Stimulated activated naive CD8-positive, alpha-beta T cell treated with anti-CD3 and anti-CD28 coated beads, Interleukin-15, amount 100 ng/mL, for 72 hours (primary cell): ENCODE measurements at regions not wholly inside any gene's neighbourhood (a gene's known extent, or its start where the extent isn't known, plus 50 kb on each side); places are given as distances from the start of the nearest gene placed in this dataset.
"Not testable (repeated sequence)": the region's sequence is repeated elsewhere in the genome, so short reads cannot be mapped to it uniquely, and the experiment has no call there.

Source experiments
- ATAC-seq: fragments of 150-1000 bp; cut with Tn5 transposase; 2 replicates; pipeline ENCODE4 v1.10.0; 2021; ENCODE audit warnings: mild to moderate bottlenecking, moderate library complexity
- DNase-seq, 2 donors: peaks; one replicate each; pipeline ENCODE4 v3.0.0; 2021 to 2022
- H3K27ac Mint-ChIP-seq, 2 donors: one replicate each; pipeline ENCODE4 v1.8.0; 2022; ENCODE audit warnings: mild to moderate bottlenecking in 2 of 2, mixed read lengths in 2 of 2, moderate library complexity in 2 of 2
- H3K27me3 Mint-ChIP-seq: one replicate; pipeline ENCODE4 v1.8.0; 2022; ENCODE audit warnings: mixed read lengths
- H3K4me1 Mint-ChIP-seq: one replicate; pipeline ENCODE4 v1.8.0; 2022; ENCODE audit warnings: mild to moderate bottlenecking, mixed read lengths
- H3K4me3 Mint-ChIP-seq, 2 donors: one replicate each; pipeline ENCODE4 v1.8.0; 2022; ENCODE audit warnings: mild to moderate bottlenecking in 2 of 2, mixed read lengths in 2 of 2, moderate library complexity in 1 of 2
- H3K9me3 Mint-ChIP-seq, 2 donors: one replicate each; pipeline ENCODE4 v1.8.0; 2022; ENCODE audit warnings: mixed read lengths in 2 of 2

GRCh38 chr2:166675553-166675952 lies 181.5 kb upstream of the SCN7A start:
- DNase-seq (no peak), ATAC-seq (no peak)
- Mint-ChIP-seq H3K27ac (no peak overlapping the region), H3K27me3 (no peaks in the 10 kb centered on the region), H3K9me3 (peaks cover 0 to 4% of the 10 kb centered on the region in 2 donors), H3K4me1 (no peaks in the 10 kb centered on the region), H3K4me3 (no peak overlapping the region)

GRCh38 chr2:166673986-166674385 lies 179.9 kb upstream of the SCN7A start:
- H3K27ac Mint-ChIP-seq: no peak overlapping the region
- H3K4me3 Mint-ChIP-seq: no peak overlapping the region
- DNase-seq (no peak), ATAC-seq (no peak)
- H3K27me3 Mint-ChIP-seq: no peaks in the 10 kb centered on the region
- H3K9me3 Mint-ChIP-seq: no peaks in the 10 kb centered on the region
- no peaks in the 10 kb centered on the region for H3K4me1 Mint-ChIP-seq

- Mint-ChIP-seq H3K27me3 (no peaks in the 10 kb centered on the region), H3K4me3 (no peak overlapping the region), H3K27ac (no peak overlapping the region), H3K4me1 (no peaks in the 10 kb centered on the region), H3K9me3 (no peaks in the 10 kb centered on the region)
- no peak for ATAC-seq
- DNase-seq: no peak
Measured at GRCh38 chr2:166671801-166672200, 177.8 kb upstream of the SCN7A start.

GRCh38 chr2:166671235-166671634 lies 177.2 kb upstream of the SCN7A start:
- Mint-ChIP-seq H3K4me1 (no peaks in the 10 kb centered on the region), H3K27ac (no peak overlapping the region), H3K4me3 (no peak overlapping the region), H3K9me3 (no peaks in the 10 kb centered on the region), H3K27me3 (no peaks in the 10 kb centered on the region)
- no peak for ATAC-seq
- DNase-seq: no peak

- H3K27ac Mint-ChIP-seq: no peak overlapping the region
- DNase-seq (no peak), ATAC-seq (no peak)
- H3K27me3 Mint-ChIP-seq: no peaks in the 10 kb centered on the region
- no peak overlapping the region for H3K4me3 Mint-ChIP-seq
- H3K4me1 Mint-ChIP-seq: no peaks in the 10 kb centered on the region
- no peaks in the 10 kb centered on the region for H3K9me3 Mint-ChIP-seq
Measured at GRCh38 chr2:166665991-166666940, 172.2 kb upstream of the SCN7A start.

- DNase-seq: no peak
- Mint-ChIP-seq H3K4me1 (no peaks in the 10 kb centered on the region), H3K4me3 (no peak overlapping the region), H3K27me3 (no peaks in the 10 kb centered on the region), H3K27ac (no peak overlapping the region), H3K9me3 (no peaks in the 10 kb centered on the region)
- ATAC-seq: no peak
Measured at GRCh38 chr2:166661824-166662223, 167.8 kb upstream of the SCN7A start.

GRCh38 chr2:166661391-166661790 lies 167.3 kb upstream of the SCN7A start:
- H3K4me3 Mint-ChIP-seq: no peak overlapping the region
- no peak overlapping the region for H3K27ac Mint-ChIP-seq
- H3K9me3 Mint-ChIP-seq: no peaks in the 10 kb centered on the region
- ATAC-seq: no peak
- H3K27me3 Mint-ChIP-seq: no peaks in the 10 kb centered on the region
- H3K4me1 Mint-ChIP-seq: no peaks in the 10 kb centered on the region
- DNase-seq: no peak

GRCh38 chr2:166658901-166659300 lies 164.9 kb upstream of the SCN7A start:
- H3K27me3 Mint-ChIP-seq: no peaks in the 10 kb centered on the region
- DNase-seq (no peak), ATAC-seq (no peak)
- H3K27ac Mint-ChIP-seq: no peak overlapping the region
- no peaks in the 10 kb centered on the region for H3K9me3 Mint-ChIP-seq
- H3K4me3 Mint-ChIP-seq: no peak overlapping the region
- H3K4me1 Mint-ChIP-seq: no peaks in the 10 kb centered on the region

GRCh38 chr2:166653185-166653813 lies 159.2 kb upstream of the SCN7A start:
- H3K4me1 Mint-ChIP-seq: no peaks in the 10 kb centered on the region
- H3K27ac Mint-ChIP-seq: peak overlapping the region in 1 of 2 donors; percentile 33
- DNase-seq: no peak
- no peaks in the 10 kb centered on the region for H3K9me3 Mint-ChIP-seq
- no peak overlapping the region for H3K4me3 Mint-ChIP-seq
- no peak for ATAC-seq
- H3K27me3 Mint-ChIP-seq: no peaks in the 10 kb centered on the region

- Mint-ChIP-seq H3K9me3 (no peaks in the 10 kb centered on the region), H3K4me1 (no peaks in the 10 kb centered on the region), H3K27ac (no peak overlapping the region), H3K27me3 (no peaks in the 10 kb centered on the region), H3K4me3 (no peak overlapping the region)
- DNase-seq (no peak), ATAC-seq (no peak)
Measured at GRCh38 chr2:166651991-166652390, 157.9 kb upstream of the SCN7A start.

- H3K27me3 Mint-ChIP-seq: no peaks in the 10 kb centered on the region
- H3K9me3 Mint-ChIP-seq: no peaks in the 10 kb centered on the region
- DNase-seq (no peak), ATAC-seq (no peak)
- no peak overlapping the region for H3K4me3 Mint-ChIP-seq
- no peaks in the 10 kb centered on the region for H3K4me1 Mint-ChIP-seq
- no peak overlapping the region for H3K27ac Mint-ChIP-seq
Measured at GRCh38 chr2:166651080-166651675, 157.1 kb upstream of the SCN7A start.

GRCh38 chr2:166647935-166648334 lies 153.9 kb upstream of the SCN7A start:
- no peak overlapping the region for H3K27ac Mint-ChIP-seq
- no peaks in the 10 kb centered on the region for H3K4me1 Mint-ChIP-seq
- H3K4me3 Mint-ChIP-seq: no peak overlapping the region
- ATAC-seq (no peak), DNase-seq (no peak)
- no peaks in the 10 kb centered on the region for H3K27me3 Mint-ChIP-seq
- H3K9me3 Mint-ChIP-seq: no peaks in the 10 kb centered on the region

- Mint-ChIP-seq H3K9me3 (no peaks in the 10 kb centered on the region), H3K4me3 (no peak overlapping the region), H3K27me3 (no peaks in the 10 kb centered on the region), H3K27ac (no peak overlapping the region), H3K4me1 (no peaks in the 10 kb centered on the region)
- no peak for DNase-seq
- ATAC-seq: no peak
Measured at GRCh38 chr2:166643980-166644379, 149.9 kb upstream of the SCN7A start.

GRCh38 chr2:166641516-166641915 lies 147.5 kb upstream of the SCN7A start:
- not testable (repeated sequence) for H3K4me1 Mint-ChIP-seq, DNase-seq, H3K27me3 Mint-ChIP-seq, ATAC-seq, H3K4me3 Mint-ChIP-seq, H3K9me3 Mint-ChIP-seq, H3K27ac Mint-ChIP-seq

GRCh38 chr2:166637051-166637450 lies 143.0 kb upstream of the SCN7A start:
- Mint-ChIP-seq H3K4me3 (no peak overlapping the region), H3K9me3 (no peaks in the 10 kb centered on the region), H3K4me1 (no peaks in the 10 kb centered on the region), H3K27ac (no peak overlapping the region), H3K27me3 (no peaks in the 10 kb centered on the region)
- DNase-seq (no peak), ATAC-seq (no peak)

- H3K27ac Mint-ChIP-seq: no peak overlapping the region
- no peak for ATAC-seq
- no peaks in the 10 kb centered on the region for H3K27me3 Mint-ChIP-seq
- DNase-seq: no peak
- H3K4me1 Mint-ChIP-seq: no peaks in the 10 kb centered on the region
- H3K9me3 Mint-ChIP-seq: no peaks in the 10 kb centered on the region
- H3K4me3 Mint-ChIP-seq: no peak overlapping the region
Measured at GRCh38 chr2:166634706-166635105, 140.7 kb upstream of the SCN7A start.
